HEK293 (cell line): ENCODE measurements at regions not wholly inside any gene's neighbourhood (a gene's known extent, or its start where the extent isn't known, plus 50 kb on each side); places are given as distances from the start of the nearest gene placed in this dataset.

Source experiments
- CTCF ChIA-PET: fragments of 350-600 bp; formaldehyde crosslinking; extraction: SDS; loops from one replicate; lab custom pipeline; 2021; ENCODE audit warnings: antibody characterized with exemption; lab: Yijun Ruan, JAX
- POLR2A ChIA-PET: fragments of 300-600 bp; formaldehyde crosslinking; extraction: SDS; loops from one replicate; lab custom pipeline; 2020; ENCODE audit warnings: antibody characterized with exemption, inconsistent platforms; lab: Yijun Ruan, JAX
- H3K27ac ChIP-seq: fragments of 200-500 bp; sonication (Bioruptor generic); 2 replicates; pipeline ENCODE4 v1.5.1; 2014; ENCODE audit warnings: low read depth, low read length, control low read depth, inconsistent platforms; ENCODE audit errors: extremely low read depth
- H3K36me3 ChIP-seq, 2 experiments: fragments of 200-500 bp in 1 of 2; sonication (Bioruptor generic) in 1 of 2; 1 replicate in 1 of 2; 2 replicates in 1 of 2; pipeline ENCODE4 v1.5.1; 2014 to 2017; ENCODE audit warnings: inconsistent platforms in 2 of 2, low read length in 2 of 2; ENCODE audit not compliant: control insufficient read depth in 2 of 2, insufficient read depth in 1 of 2
- H3K4me1 ChIP-seq: fragments of 200-500 bp; sonication (Bioruptor generic); 2 replicates; pipeline ENCODE4 v1.5.1; 2014; ENCODE audit warnings: mild to moderate bottlenecking, low read length, inconsistent platforms; ENCODE audit not compliant: control insufficient read depth, insufficient read depth
- H3K4me3 ChIP-seq: 2 replicates; pipeline ENCODE4 v1.5.1; 2011; ENCODE audit warnings: low read depth, mild to moderate bottlenecking, control low read depth, low read length, moderate library complexity
- H3K9me3 ChIP-seq: fragments of 200-500 bp; sonication (Bioruptor generic); 2 replicates; pipeline ENCODE4 v1.5.1; 2014; ENCODE audit warnings: low read depth, low read length, inconsistent platforms; ENCODE audit not compliant: control insufficient read depth, insufficient read depth
- BCL11B ChIP-seq: fragments of 450-650 bp; formaldehyde crosslinking; IDR thresholded peaks from 2 replicates; pipeline ENCODE4 v1.5.1; 2016; ENCODE audit warnings: low read depth, missing biosample characterization, missing genetic modification characterization
- GLI4 ChIP-seq: fragments of 450-650 bp; formaldehyde crosslinking; IDR thresholded peaks from 2 replicates; pipeline ENCODE4 v1.5.1; 2016; ENCODE audit warnings: missing biosample characterization, missing genetic modification characterization
- KLF16 ChIP-seq: fragments of 450-650 bp; formaldehyde crosslinking; IDR thresholded peaks from 2 replicates; pipeline ENCODE4 v1.5.1; 2017; ENCODE audit warnings: missing biosample characterization, missing genetic modification characterization
- PATZ1 ChIP-seq: fragments of 450-650 bp; formaldehyde crosslinking; IDR thresholded peaks from 2 replicates; pipeline ENCODE4 v1.5.1; 2016; ENCODE audit warnings: missing biosample characterization, missing genetic modification characterization
- REPIN1 ChIP-seq: fragments of 450-650 bp; formaldehyde crosslinking; IDR thresholded peaks from 2 replicates; pipeline ENCODE4 v1.5.1; 2017; ENCODE audit warnings: missing biosample characterization, missing genetic modification characterization, low read depth
- SP2 ChIP-seq: fragments of 450-650 bp; formaldehyde crosslinking; IDR thresholded peaks from 2 replicates; pipeline ENCODE4 v1.5.1; 2016; ENCODE audit warnings: missing biosample characterization, missing genetic modification characterization
- ZBTB20 ChIP-seq: fragments of 450-650 bp; formaldehyde crosslinking; IDR thresholded peaks from 2 replicates; pipeline ENCODE4 v1.5.1; 2016; ENCODE audit warnings: missing biosample characterization, missing genetic modification characterization
- ZNF112 ChIP-seq: fragments of 450-650 bp; formaldehyde crosslinking; IDR thresholded peaks from 2 replicates; pipeline ENCODE4 v1.5.0; 2017; ENCODE audit warnings: missing biosample characterization, missing genetic modification characterization
- ZNF202 ChIP-seq: fragments of 450-650 bp; formaldehyde crosslinking; IDR thresholded peaks from 2 replicates; pipeline ENCODE4 v1.5.1; 2016; ENCODE audit warnings: missing biosample characterization, missing genetic modification characterization, borderline replicate concordance
- ZNF266 ChIP-seq: fragments of 450-650 bp; formaldehyde crosslinking; IDR thresholded peaks from 2 replicates; pipeline ENCODE4 v1.5.1; 2016; ENCODE audit warnings: missing biosample characterization, missing genetic modification characterization, low read depth
- ZNF302 ChIP-seq: fragments of 450-650 bp; formaldehyde crosslinking; IDR thresholded peaks from 2 replicates; pipeline ENCODE4 v1.5.1; 2016; ENCODE audit warnings: missing biosample characterization, missing genetic modification characterization, low read depth
- ZNF311 ChIP-seq: fragments of 450-650 bp; formaldehyde crosslinking; IDR thresholded peaks from 2 replicates; pipeline ENCODE4 v1.5.1; 2017; ENCODE audit warnings: missing biosample characterization, missing genetic modification characterization, borderline replicate concordance
- ZNF335 ChIP-seq: fragments of 450-650 bp; formaldehyde crosslinking; conservative IDR thresholded peaks from 2 replicates; pipeline ENCODE4 v1.5.1; 2016; ENCODE audit warnings: missing biosample characterization, missing genetic modification characterization
- ZNF48 ChIP-seq: fragments of 450-650 bp; formaldehyde crosslinking; IDR thresholded peaks from 2 replicates; pipeline ENCODE4 v1.5.1; 2016; ENCODE audit warnings: missing biosample characterization, missing genetic modification characterization
- ZNF585B ChIP-seq: fragments of 450-650 bp; formaldehyde crosslinking; IDR thresholded peaks from 2 replicates; pipeline ENCODE4 v1.5.1; 2016; ENCODE audit warnings: missing biosample characterization, missing genetic modification characterization
- ZNF664 ChIP-seq: fragments of 450-650 bp; formaldehyde crosslinking; IDR thresholded peaks from 2 replicates; pipeline ENCODE4 v1.5.1; 2016; ENCODE audit warnings: missing biosample characterization, missing genetic modification characterization
- ZNF701 ChIP-seq: fragments of 450-650 bp; formaldehyde crosslinking; IDR thresholded peaks from 2 replicates; pipeline ENCODE4 v1.5.1; 2016; ENCODE audit warnings: missing biosample characterization, missing genetic modification characterization
- TF ChIP-seq, protein P1 (sequence below): fragments of 450-650 bp; formaldehyde crosslinking; IDR thresholded peaks from 2 replicates; pipeline ENCODE4 v1.5.1; 2016; ENCODE audit warnings: missing biosample characterization, missing genetic modification characterization
- TF ChIP-seq, protein P2 (sequence below): fragments of 450-650 bp; formaldehyde crosslinking; IDR thresholded peaks from 2 replicates; pipeline ENCODE4 v1.5.1; 2016; ENCODE audit warnings: missing biosample characterization, missing genetic modification characterization
- TF ChIP-seq, protein P3 (sequence below): fragments of 450-650 bp; formaldehyde crosslinking; IDR thresholded peaks from 2 replicates; pipeline ENCODE4 v1.5.1; 2016; ENCODE audit warnings: missing biosample characterization, missing genetic modification characterization

DNA sequence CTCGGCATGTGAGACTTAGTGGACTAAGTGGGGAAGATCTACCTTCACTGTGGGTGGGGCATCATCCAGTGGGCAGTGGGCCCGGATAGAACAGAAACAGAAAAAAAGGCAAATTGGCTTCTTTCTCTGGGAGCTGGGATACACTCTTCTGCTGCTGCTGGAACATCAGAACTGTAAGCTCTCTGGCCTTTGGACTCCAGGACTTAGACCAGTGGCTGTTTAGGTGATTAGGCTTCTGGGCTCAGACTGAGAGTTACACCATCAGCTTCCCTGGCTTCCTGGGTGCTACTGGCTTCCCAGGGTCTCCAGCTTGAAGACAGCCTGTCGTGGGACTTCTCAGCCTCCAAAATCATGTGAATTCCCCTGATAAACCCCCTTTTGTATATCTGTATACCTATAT is 122.7 kb upstream of the SLC28A3 start:
- no peaks in the 10 kb centered on the region for H3K36me3 ChIP-seq
- H3K27ac ChIP-seq, result no peak overlapping the region
- no peaks in the 10 kb centered on the region for H3K9me3 ChIP-seq
- no peak overlapping the region for H3K4me3 ChIP-seq
- TF ChIP-seq ZNF585B (no peak), ZNF664 (tag by site-specific recombination) (no peak), KLF16 (tag by site-specific recombination) (no peak), BCL11B (tag by site-specific recombination) (no peak), ZNF112 (tag by site-specific recombination) (no peak)
- TF ChIP-seq, protein P1, sequence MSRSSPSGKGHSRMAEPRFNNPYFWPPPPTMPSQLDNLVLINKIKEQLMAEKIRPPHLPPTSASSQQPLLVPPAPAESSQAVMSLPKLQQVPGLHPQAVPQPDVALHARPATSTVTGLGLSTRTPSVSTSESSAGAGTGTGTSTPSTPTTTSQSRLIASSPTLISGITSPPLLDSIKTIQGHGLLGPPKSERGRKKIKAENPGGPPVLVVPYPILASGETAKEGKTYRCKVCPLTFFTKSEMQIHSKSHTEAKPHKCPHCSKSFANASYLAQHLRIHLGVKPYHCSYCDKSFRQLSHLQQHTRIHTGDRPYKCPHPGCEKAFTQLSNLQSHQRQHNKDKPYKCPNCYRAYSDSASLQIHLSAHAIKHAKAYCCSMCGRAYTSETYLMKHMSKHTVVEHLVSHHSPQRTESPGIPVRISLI (tag by site-specific recombination), result no peak
- TF ChIP-seq, protein P2, sequence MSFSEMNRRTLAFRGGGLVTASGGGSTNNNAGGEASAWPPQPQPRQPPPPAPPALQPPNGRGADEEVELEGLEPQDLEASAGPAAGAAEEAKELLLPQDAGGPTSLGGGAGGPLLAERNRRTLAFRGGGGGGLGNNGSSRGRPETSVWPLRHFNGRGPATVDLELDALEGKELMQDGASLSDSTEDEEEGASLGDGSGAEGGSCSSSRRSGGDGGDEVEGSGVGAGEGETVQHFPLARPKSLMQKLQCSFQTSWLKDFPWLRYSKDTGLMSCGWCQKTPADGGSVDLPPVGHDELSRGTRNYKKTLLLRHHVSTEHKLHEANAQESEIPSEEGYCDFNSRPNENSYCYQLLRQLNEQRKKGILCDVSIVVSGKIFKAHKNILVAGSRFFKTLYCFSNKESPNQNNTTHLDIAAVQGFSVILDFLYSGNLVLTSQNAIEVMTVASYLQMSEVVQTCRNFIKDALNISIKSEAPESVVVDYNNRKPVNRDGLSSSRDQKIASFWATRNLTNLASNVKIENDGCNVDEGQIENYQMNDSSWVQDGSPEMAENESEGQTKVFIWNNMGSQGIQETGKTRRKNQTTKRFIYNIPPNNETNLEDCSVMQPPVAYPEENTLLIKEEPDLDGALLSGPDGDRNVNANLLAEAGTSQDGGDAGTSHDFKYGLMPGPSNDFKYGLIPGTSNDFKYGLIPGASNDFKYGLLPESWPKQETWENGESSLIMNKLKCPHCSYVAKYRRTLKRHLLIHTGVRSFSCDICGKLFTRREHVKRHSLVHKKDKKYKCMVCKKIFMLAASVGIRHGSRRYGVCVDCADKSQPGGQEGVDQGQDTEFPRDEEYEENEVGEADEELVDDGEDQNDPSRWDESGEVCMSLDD (tag by site-specific recombination), result no peak
- H3K4me1 ChIP-seq, result no peaks in the 10 kb centered on the region
- POLR2A ChIA-PET, result interaction anchor here (1.0 kb wide), 1 partner anchor 23 kb away, joined by 5 read pairs; no protein-coding TSS in a partner anchor
- CTCF ChIA-PET, result interaction anchor here (1.5 kb wide), 1 partner anchor 12 kb away, joined by 4 read pairs; no protein-coding TSS in a partner anchor

GRCh38 chr9:84466580-84467285 is 126.2 kb upstream of the SLC28A3 start:
- H3K9me3 ChIP-seq, result no peaks in the 10 kb centered on the region
- TF ChIP-seq, protein P3, sequence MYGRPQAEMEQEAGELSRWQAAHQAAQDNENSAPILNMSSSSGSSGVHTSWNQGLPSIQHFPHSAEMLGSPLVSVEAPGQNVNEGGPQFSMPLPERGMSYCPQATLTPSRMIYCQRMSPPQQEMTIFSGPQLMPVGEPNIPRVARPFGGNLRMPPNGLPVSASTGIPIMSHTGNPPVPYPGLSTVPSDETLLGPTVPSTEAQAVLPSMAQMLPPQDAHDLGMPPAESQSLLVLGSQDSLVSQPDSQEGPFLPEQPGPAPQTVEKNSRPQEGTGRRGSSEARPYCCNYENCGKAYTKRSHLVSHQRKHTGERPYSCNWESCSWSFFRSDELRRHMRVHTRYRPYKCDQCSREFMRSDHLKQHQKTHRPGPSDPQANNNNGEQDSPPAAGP (tag by site-specific recombination), result no peak
- no peak for TF ChIP-seq SP2 (tag by site-specific recombination)
- TF ChIP-seq GLI4 (tag by site-specific recombination), result no peak
- TF ChIP-seq PATZ1, result no peak
- no peak for TF ChIP-seq ZNF335 (tag by site-specific recombination)
- TF ChIP-seq ZNF302 (tag by site-specific recombination), result no peak
- TF ChIP-seq REPIN1 (tag by site-specific recombination), result no peak
- TF ChIP-seq ZNF48 (tag by site-specific recombination), result no peak
- TF ChIP-seq ZNF701, result no peak
- no peak for TF ChIP-seq ZNF311 (tag by site-specific recombination)
- TF ChIP-seq ZBTB20 (tag by site-specific recombination), result no peak
- no peak for TF ChIP-seq ZNF202
- no peak for TF ChIP-seq ZNF266 (tag by site-specific recombination)
- H3K36me3 ChIP-seq, result no peaks in the 10 kb centered on the region
- H3K4me1 ChIP-seq, result no peaks in the 10 kb centered on the region
- POLR2A ChIA-PET, result interaction anchor here (0.5 to 0.7 kb wide), 3 partner anchors 8 to 329 kb away, joined by 3 to 7 read pairs (median 3); no protein-coding TSS in a partner anchor
- CTCF ChIA-PET, result interaction anchor here (1.1 kb wide), 1 partner anchor 23 kb away, joined by 3 read pairs; no protein-coding TSS in a partner anchor
- H3K4me3 ChIP-seq, result no peak overlapping the region
- no peak overlapping the region for H3K27ac ChIP-seq
